ENCODE measurements at regions not wholly inside any gene's neighbourhood (a gene's known extent, or its start where the extent isn't known, plus 50 kb on each side); places are given as distances from the start of the nearest gene placed in this dataset.
"Not testable (repeated sequence)": the region's sequence is repeated elsewhere in the genome, so short reads cannot be mapped to it uniquely, and the experiment has no call there.

GRCh38 chr12:11998944-11999315 is 71.8 kb upstream of the BCL2L14 start:
- Mint-ChIP-seq H3K9me3 (ENCODE audit: low read depth) (no peaks in the 10 kb centered on the region), H3K36me3 (peaks cover 12% of the 10 kb centered on the region), H3K4me3 (no peak overlapping the region), H3K27me3 (no peaks in the 10 kb centered on the region), H3K27ac (peak overlapping the region; percentile 77), H3K4me1 (ENCODE audit: low read depth) (peaks cover 32% of the 10 kb centered on the region)

- Mint-ChIP-seq H3K36me3 (peaks cover 4% of the 10 kb centered on the region), H3K4me1 (ENCODE audit: low read depth) (peaks cover 50% of the 10 kb centered on the region), H3K4me3 (no peak overlapping the region), H3K9me3 (ENCODE audit: low read depth) (no peaks in the 10 kb centered on the region), H3K27ac (no peak overlapping the region), H3K27me3 (no peaks in the 10 kb centered on the region)
Measured at GRCh38 chr12:12003609-12004008, 67.1 kb upstream of the BCL2L14 start.

- Mint-ChIP-seq H3K27me3 (no peaks in the 10 kb centered on the region), H3K4me3 (no peak overlapping the region), H3K27ac (no peak overlapping the region), H3K4me1 (ENCODE audit: low read depth) (peaks cover 51% of the 10 kb centered on the region), H3K36me3 (peaks cover 2% of the 10 kb centered on the region), H3K9me3 (ENCODE audit: low read depth) (no peaks in the 10 kb centered on the region)
Measured at GRCh38 chr12:12004524-12004923, 66.2 kb upstream of the BCL2L14 start.

GRCh38 chr12:12007001-12007712 is 63.6 kb upstream of the BCL2L14 start:
- H3K36me3 Mint-ChIP-seq, result peaks cover 2% of the 10 kb centered on the region
- H3K9me3 Mint-ChIP-seq (ENCODE audit: low read depth), result no peaks in the 10 kb centered on the region
- peak overlapping the region; percentile 96 for H3K27ac Mint-ChIP-seq
- H3K4me3 Mint-ChIP-seq, result peak overlapping the region; percentile 63
- H3K27me3 Mint-ChIP-seq, result no peaks in the 10 kb centered on the region
- peaks cover 70% of the 10 kb centered on the region for H3K4me1 Mint-ChIP-seq (ENCODE audit: low read depth)

GRCh38 chr12:12007713-12008231 is 63.0 kb upstream of the BCL2L14 start:
- Mint-ChIP-seq H3K4me1 (ENCODE audit: low read depth) (peaks cover 73% of the 10 kb centered on the region), H3K27me3 (no peaks in the 10 kb centered on the region), H3K27ac (peak overlapping the region; percentile 96), H3K36me3 (no peaks in the 10 kb centered on the region), H3K9me3 (ENCODE audit: low read depth) (no peaks in the 10 kb centered on the region), H3K4me3 (peak overlapping the region; percentile 63)

- Mint-ChIP-seq H3K9me3 (ENCODE audit: low read depth) (no peaks in the 10 kb centered on the region), H3K4me3 (peak overlapping the region; percentile 63), H3K27ac (peak overlapping the region; percentile 96), H3K27me3 (no peaks in the 10 kb centered on the region), H3K4me1 (ENCODE audit: low read depth) (peaks cover 73% of the 10 kb centered on the region), H3K36me3 (no peaks in the 10 kb centered on the region)
Measured at GRCh38 chr12:12008232-12008850, 62.4 kb upstream of the BCL2L14 start.

- peaks cover 75% of the 10 kb centered on the region for H3K4me1 Mint-ChIP-seq (ENCODE audit: low read depth)
- peak overlapping the region; percentile 96 for H3K27ac Mint-ChIP-seq
- H3K27me3 Mint-ChIP-seq, result no peaks in the 10 kb centered on the region
- peak overlapping the region; percentile 80 for H3K4me3 Mint-ChIP-seq
- H3K9me3 Mint-ChIP-seq (ENCODE audit: low read depth), result no peaks in the 10 kb centered on the region
- no peaks in the 10 kb centered on the region for H3K36me3 Mint-ChIP-seq
Measured at GRCh38 chr12:12008931-12009611, 61.7 kb upstream of the BCL2L14 start.

GRCh38 chr12:12009749-12010276 is 60.9 kb upstream of the BCL2L14 start:
- H3K9me3 Mint-ChIP-seq (ENCODE audit: low read depth); H3K36me3 Mint-ChIP-seq: not testable (repeated sequence)
- H3K4me1 Mint-ChIP-seq (ENCODE audit: low read depth), result peaks cover 77% of the 10 kb centered on the region

GRCh38 chr12:12010277-12011039 is 60.3 kb upstream of the BCL2L14 start:
- H3K4me3 Mint-ChIP-seq, result peak overlapping the region; percentile 80
- no peaks in the 10 kb centered on the region for H3K9me3 Mint-ChIP-seq (ENCODE audit: low read depth)
- H3K36me3 Mint-ChIP-seq, result no peaks in the 10 kb centered on the region
- H3K27me3 Mint-ChIP-seq, result no peaks in the 10 kb centered on the region
- H3K27ac Mint-ChIP-seq, result peak overlapping the region; percentile 96
- H3K4me1 Mint-ChIP-seq (ENCODE audit: low read depth), result peaks cover 81% of the 10 kb centered on the region

More at GRCh38 chr12:12009749-12010276, 60.9 kb upstream of the BCL2L14 start:
- Mint-ChIP-seq H3K27ac (peak overlapping the region; percentile 96), H3K4me3 (peak overlapping the region; percentile 80)
- H3K27me3 Mint-ChIP-seq, result not testable (repeated sequence)

- Mint-ChIP-seq H3K36me3 (no peaks in the 10 kb centered on the region), H3K4me1 (ENCODE audit: low read depth) (peaks cover 85% of the 10 kb centered on the region), H3K27ac (peak overlapping the region; percentile 23), H3K4me3 (no peak overlapping the region), H3K9me3 (ENCODE audit: low read depth) (no peaks in the 10 kb centered on the region), H3K27me3 (no peaks in the 10 kb centered on the region)
Measured at GRCh38 chr12:12011880-12012260, 58.9 kb upstream of the BCL2L14 start.

- H3K9me3 Mint-ChIP-seq (ENCODE audit: low read depth), result no peaks in the 10 kb centered on the region
- no peaks in the 10 kb centered on the region for H3K36me3 Mint-ChIP-seq
- peaks cover 59% of the 10 kb centered on the region for H3K4me1 Mint-ChIP-seq (ENCODE audit: low read depth)
- H3K27me3 Mint-ChIP-seq, result no peaks in the 10 kb centered on the region
- no peak overlapping the region for H3K4me3 Mint-ChIP-seq
- H3K27ac Mint-ChIP-seq, result peak overlapping the region; percentile 23
Measured at GRCh38 chr12:12015073-12015685, 55.6 kb upstream of the BCL2L14 start.

GRCh38 chr12:12016284-12017100 is 54.2 kb upstream of the BCL2L14 start:
- H3K27me3 Mint-ChIP-seq, result no peaks in the 10 kb centered on the region
- no peaks in the 10 kb centered on the region for H3K36me3 Mint-ChIP-seq
- H3K27ac Mint-ChIP-seq, result peak overlapping the region; percentile 93
- H3K4me1 Mint-ChIP-seq (ENCODE audit: low read depth), result peaks cover 46% of the 10 kb centered on the region
- no peaks in the 10 kb centered on the region for H3K9me3 Mint-ChIP-seq (ENCODE audit: low read depth)
- H3K4me3 Mint-ChIP-seq, result peak overlapping the region; percentile 58

GRCh38 chr12:12017135-12017581 is 53.6 kb upstream of the BCL2L14 start:
- Mint-ChIP-seq H3K27ac (peak overlapping the region; percentile 93), H3K9me3 (ENCODE audit: low read depth) (no peaks in the 10 kb centered on the region), H3K4me3 (peak overlapping the region; percentile 58), H3K27me3 (no peaks in the 10 kb centered on the region), H3K36me3 (no peaks in the 10 kb centered on the region), H3K4me1 (ENCODE audit: low read depth) (peaks cover 40% of the 10 kb centered on the region)

Data from activated naive CD8-positive, alpha-beta T cell (primary cell).